HCT116 (cell line): ENCODE measurements at regions not wholly inside any gene's neighbourhood (a gene's known extent, or its start where the extent isn't known, plus 50 kb on each side); places are given as distances from the start of the nearest gene placed in this dataset.

Experiments used
- ATAC-seq: fragments of 200-7000 bp; cut with Tn5 transposase; 2 replicates; pipeline ENCODE4 v1.9.1; 2020; ENCODE audit warnings: mild to moderate bottlenecking, moderate library complexity
- BruUV-seq: library from RNA; stranded (reverse); fragments of 400-500 nt; replicated peaks from 2 replicates; lab custom pipeline; 2021; lab: Mats Ljungman, UMichigan
- CTCF ChIA-PET: fragments of 300-600 bp; sonication (Branson Sonifier 250); formaldehyde crosslinking; loops from one replicate; lab custom pipeline; 2021; ENCODE audit warnings: antibody characterized with exemption; lab: Charles Lee
- POLR2A ChIA-PET: fragments of 300-600, 350-600 bp; sonication (Branson Sonifier 250); formaldehyde crosslinking; loops from one replicate; lab custom pipeline; 2021; ENCODE audit warnings: antibody characterized with exemption; lab: Charles Lee
- RAD21 ChIA-PET, 2 experiments: fragments of 300-600 bp; sonication (Branson Sonifier 250); formaldehyde crosslinking; loops; one replicate each; lab custom pipeline; 2023; ENCODE audit warnings: low total read pairs in 2 of 2; ENCODE audit not compliant: uncharacterized antibody in 2 of 2, unreplicated experiment in 2 of 2, low non-redundant PET in 1 of 2; lab: Charles Lee
- DNase-seq: peaks from one replicate; pipeline ENCODE4 v3.0.0-alpha.2; 2010; ENCODE audit warnings: low read depth, low spot score
- H2AFZ ChIP-seq: fragments of 200-600 bp; shearing (Covaris generic), sonication (generic); 2 replicates; pipeline ENCODE4 v1.6.1; 2017; ENCODE audit warnings: low read depth, mixed run types, mixed read lengths, antibody characterized with exemption, low read length; ENCODE audit not compliant: poor library complexity, severe bottlenecking
- H3K27ac ChIP-seq: 2 replicates; pipeline ENCODE4 v1.5.1; 2012; ENCODE audit warnings: low read depth, low read length
- H3K27me3 ChIP-seq: fragments of 200-600 bp; sonication (generic); 2 replicates; pipeline ENCODE4 v1.6.1; 2016; ENCODE audit warnings: mixed run types, low read length, mixed read lengths; ENCODE audit not compliant: insufficient read depth
- H3K36me3 ChIP-seq, 2 experiments: fragments of 200-500 bp in 1 of 2; fragments of 200-600 bp in 1 of 2; sonication (Bioruptor generic) in 1 of 2; sonication (generic) in 1 of 2; 2 replicates each; pipeline versions ENCODE4 v1.5.1 to v1.6.1; 2014 to 2016; ENCODE audit warnings: low read length in 2 of 2, inconsistent platforms in 1 of 2, mixed read lengths in 1 of 2, mixed run types in 1 of 2; ENCODE audit not compliant: insufficient read depth in 2 of 2, control insufficient read depth in 1 of 2
- H3K4me1 ChIP-seq, 2 experiments: fragments of 200-600 bp in 1 of 2; sonication (generic) in 1 of 2; 2 replicates each; pipeline versions ENCODE4 v1.5.1 to v1.6.1; 2012 to 2017; ENCODE audit warnings: low read length in 2 of 2, inconsistent platforms in 1 of 2, mild to moderate bottlenecking in 1 of 2, mixed read lengths in 1 of 2, mixed run types in 1 of 2, moderate library complexity in 1 of 2; ENCODE audit not compliant: insufficient read depth in 2 of 2, control insufficient read depth in 1 of 2
- H3K4me2 ChIP-seq: fragments of 200-600 bp; sonication (generic); 2 replicates; pipeline ENCODE4 v1.6.1; 2017; ENCODE audit warnings: mixed run types, low read length, mixed read lengths
- H3K4me3 ChIP-seq, 2 experiments: fragments of 200-600 bp in 1 of 2; sonication (generic) in 1 of 2; replicated peaks in 1 of 2; 2 replicates each; pipeline ENCODE4 v1.5.1; 2011 to 2016; ENCODE audit warnings: low read length in 2 of 2, control low read depth in 1 of 2, low read depth in 1 of 2, mild to moderate bottlenecking in 1 of 2, mixed read lengths in 1 of 2, mixed run types in 1 of 2
- H3K79me2 ChIP-seq: fragments of 200-600 bp; sonication (generic); 2 replicates; pipeline ENCODE4 v1.6.1; 2017; ENCODE audit warnings: mild to moderate bottlenecking, mixed run types, low read length, moderate library complexity, mixed read lengths; ENCODE audit not compliant: insufficient read depth
- H3K9ac ChIP-seq: fragments of 200-600 bp; sonication (generic); 2 replicates; pipeline ENCODE4 v1.6.1; 2016; ENCODE audit warnings: low read length, mixed read lengths
- H3K9me2 ChIP-seq: fragments of 200-600 bp; sonication (generic), shearing (Covaris generic); 2 replicates; pipeline ENCODE4 v1.6.1; 2017; ENCODE audit warnings: mixed run types, mild to moderate bottlenecking, moderate library complexity; ENCODE audit not compliant: insufficient read depth
- H3K9me3 ChIP-seq, 2 experiments: fragments of 200-500 bp in 1 of 2; fragments of 200-600 bp in 1 of 2; sonication (Bioruptor generic) in 1 of 2; sonication (generic) in 1 of 2; 2 replicates each; pipeline ENCODE4 v1.6.1; 2014 to 2017; ENCODE audit warnings: low read length in 2 of 2, mixed read lengths in 2 of 2, inconsistent platforms in 1 of 2, low read depth in 1 of 2, mild to moderate bottlenecking in 1 of 2, mixed run types in 1 of 2, moderate library complexity in 1 of 2; ENCODE audit not compliant: control insufficient read depth in 1 of 2, insufficient read depth in 1 of 2
- H4K20me1 ChIP-seq: fragments of 200-600 bp; sonication (generic), shearing (Covaris generic); 2 replicates; pipeline ENCODE4 v1.6.1; 2017; ENCODE audit warnings: mixed run types, mild to moderate bottlenecking, moderate library complexity; ENCODE audit not compliant: insufficient read depth
- ATF3 ChIP-seq: IDR thresholded peaks from 2 replicates; pipeline ENCODE4 v1.6.1; 2012
- CBX3 ChIP-seq: IDR thresholded peaks from 2 replicates; pipeline ENCODE4 v1.6.1; 2012; ENCODE audit warnings: low read depth
- CEBPB ChIP-seq: IDR thresholded peaks from 2 replicates; pipeline ENCODE4 v1.6.1; 2012; ENCODE audit warnings: low read depth
- CTCF ChIP-seq, 3 experiments: fragments of 200-600 bp in 1 of 3; sonication (generic) in 1 of 3; IDR thresholded peaks in 2 of 3; conservative IDR thresholded peaks in 1 of 3; 2 replicates each; pipeline ENCODE4 v1.5.1; 2012 to 2017; ENCODE audit warnings: low read depth in 2 of 3, low read length in 2 of 3, antibody characterized with exemption in 1 of 3, borderline replicate concordance in 1 of 3, control low read depth in 1 of 3, mild to moderate bottlenecking in 1 of 3, mixed read lengths in 1 of 3, mixed run types in 1 of 3, moderate library complexity in 1 of 3; ENCODE audit not compliant: insufficient read depth in 1 of 3
- EGR1 ChIP-seq: IDR thresholded peaks from 2 replicates; pipeline ENCODE4 v1.6.1; 2012; ENCODE audit warnings: low read depth
- EZH2 ChIP-seq: fragments of 200-600 bp; sonication (generic); IDR thresholded peaks from 2 replicates; pipeline ENCODE4 v1.6.1; 2017; ENCODE audit warnings: antibody characterized with exemption, mixed run types
- FOSL1 ChIP-seq: IDR thresholded peaks from 2 replicates; pipeline ENCODE4 v1.6.1; 2012; ENCODE audit warnings: low read depth
- MAX ChIP-seq: IDR thresholded peaks from 2 replicates; pipeline ENCODE4 v1.6.1; 2012
- RAD21 ChIP-seq: IDR thresholded peaks from 2 replicates; pipeline ENCODE4 v1.6.1; 2012; ENCODE audit warnings: low read depth, mild to moderate bottlenecking
- REST ChIP-seq: IDR thresholded peaks from 2 replicates; pipeline ENCODE4 v1.6.1; 2012; ENCODE audit warnings: low read depth
- SIN3A ChIP-seq: IDR thresholded peaks from 2 replicates; pipeline ENCODE4 v1.6.1; 2012; ENCODE audit warnings: low read depth
- SP1 ChIP-seq: IDR thresholded peaks from 2 replicates; pipeline ENCODE4 v1.6.1; 2012; ENCODE audit warnings: low read depth
- SRF ChIP-seq: IDR thresholded peaks from 2 replicates; pipeline ENCODE4 v1.6.1; 2012; ENCODE audit warnings: low read depth
- TCF7L2 ChIP-seq: IDR thresholded peaks from 2 replicates; pipeline ENCODE4 v1.7.0; 2011; ENCODE audit warnings: borderline replicate concordance, inconsistent platforms; ENCODE audit not compliant: insufficient read depth, insufficient read length; ENCODE audit errors: extremely low read depth
- YY1 ChIP-seq: IDR thresholded peaks from 2 replicates; pipeline ENCODE4 v1.6.1; 2011; ENCODE audit warnings: low read length, low read depth, moderate library complexity, mild to moderate bottlenecking; ENCODE audit not compliant: insufficient replicate concordance; ENCODE audit errors: extremely low read depth
- ZBTB33 ChIP-seq: IDR thresholded peaks from 2 replicates; pipeline ENCODE4 v1.6.1; 2011; ENCODE audit warnings: mild to moderate bottlenecking, low read length, moderate library complexity; ENCODE audit not compliant: insufficient replicate concordance; ENCODE audit errors: extremely low read depth
- ZNF274 ChIP-seq: fragments of 200-500 bp; sonication (Bioruptor generic); IDR thresholded peaks from 2 replicates; pipeline ENCODE4 v1.6.1; 2014; ENCODE audit warnings: mild to moderate bottlenecking, low read depth, low read length, inconsistent platforms
- intact Hi-C: fragments of 100-400 bp; cut with micrococcal nuclease; formaldehyde crosslinking; loops from 2 replicates; pipeline ENCODE4 v1.10.0; 2022

- no peak for TF ChIP-seq EZH2
- TF ChIP-seq REST: no peak
- TF ChIP-seq SRF: no peak
- no peak for TF ChIP-seq SP1
- no peak for TF ChIP-seq EGR1
- TF ChIP-seq ZNF274: no peak
- no peak for TF ChIP-seq MAX
- TF ChIP-seq RAD21: no peak
- no peak for TF ChIP-seq YY1
- no peak for TF ChIP-seq CBX3
- TF ChIP-seq ZBTB33: no peak
- TF ChIP-seq CEBPB: no peak
- TF ChIP-seq CTCF (IDR thresholded peaks at IDR 0.05 in 2 of 3, conservative IDR thresholded peaks at IDR 0.05 in 1 of 3; ENCODE audit: borderline replicate concordance in 1 of 3, insufficient read depth in 1 of 3, low read depth in 2 of 3, low read length in 2 of 3): no peak
- no peak for TF ChIP-seq SIN3A
- TF ChIP-seq FOSL1: no peak
- no peak for TF ChIP-seq TCF7L2
- TF ChIP-seq ATF3: no peak
- no TSS peak for BruUV-seq
- Histone ChIP-seq H3K4me2 (no peak overlapping the region), H3K9me2 (no peaks in the 10 kb centered on the region), H4K20me1 (peaks cover 15% of the 10 kb centered on the region; the same call in 1 of the 2 replicates), H3K27me3 (no peaks in the 10 kb centered on the region), H3K9me3 (no peaks in the 10 kb centered on the region), H3K4me3 (no peak overlapping the region), H2AFZ (no peak overlapping the region), H3K27ac (no peak overlapping the region), H3K79me2 (peaks cover 81% of the 10 kb centered on the region), H3K36me3 (no peaks in the 10 kb centered on the region), H3K9ac (no peak overlapping the region), H3K4me1 (peaks cover 14 to 48% of the 10 kb centered on the region in 2 experiments)
- CTCF ChIA-PET: no interaction called here
- DNase-seq: no peak
- intact Hi-C loops: no loop called here
- POLR2A ChIA-PET: no interaction called here
- RAD21 ChIA-PET: interaction anchor here in 1 of 2 experiments (0.6 kb wide), 1 partner anchor 81 kb away, joined by 6 read pairs; no protein-coding TSS in a partner anchor
- ATAC-seq: no peak
Observed at GRCh38 chr17:77352441-77352840, 211.7 kb downstream of the SEC14L1 start.
